Neural progenitor cell (in vitro differentiated cells): ENCODE measurements at regions not wholly inside any gene's neighbourhood (a gene's known extent, or its start where the extent isn't known, plus 50 kb on each side); places are given as distances from the start of the nearest gene placed in this dataset.

ENCODE experiments used
- CTCF ChIP-seq: fragments of 200-600 bp; sonication (generic); IDR thresholded peaks from 2 replicates; pipeline ENCODE4 v1.5.1; 2017; ENCODE audit warnings: antibody characterized with exemption, mild to moderate bottlenecking
- EZH2 ChIP-seq: fragments of 200-600 bp; sonication (generic); IDR thresholded peaks from 2 replicates; pipeline ENCODE4 v1.6.1; 2017; ENCODE audit warnings: antibody characterized with exemption, mild to moderate bottlenecking, moderate library complexity
- EZH2phosphoT487 ChIP-seq: fragments of 200-600 bp; sonication (generic); IDR thresholded peaks from 2 replicates; pipeline ENCODE4 v1.6.1; 2017; ENCODE audit warnings: antibody characterized with exemption

GRCh38 chr6:167437888-167438484 is 113.1 kb downstream of the TTLL2 start:
- TF ChIP-seq CTCF (no peak), EZH2phosphoT487 (no peak), EZH2 (no peak)
